Small intestine (tissue), 7 donors: ENCODE measurements at regions not wholly inside any gene's neighbourhood (a gene's known extent, or its start where the extent isn't known, plus 50 kb on each side); places are given as distances from the start of the nearest gene placed in this dataset.

Source experiments
- DNase-seq, 2 donors: peaks; one replicate each; pipeline versions ENCODE4 v3.0.0 to v3.0.0-alpha.2; 2013
- FAIRE-seq: peaks from 2 replicates; lab custom pipeline; 2012; peaks lifted over from hg19 to GRCh38; lab: Jason Lieb, UNC
- H3K27ac ChIP-seq, 3 donors: one replicate each; pipeline ENCODE4 v1.5.1; 2013; ENCODE audit warnings: low read length in 2 of 3, mild to moderate bottlenecking in 2 of 3, control low read depth in 1 of 3, inconsistent platforms in 1 of 3, low read depth in 1 of 3, moderate library complexity in 1 of 3
- H3K27me3 ChIP-seq, 3 donors: one replicate each; pipeline ENCODE4 v1.6.1; 2013; ENCODE audit warnings: low read length in 3 of 3, inconsistent platforms in 1 of 3; ENCODE audit not compliant: control insufficient read depth in 3 of 3, insufficient read depth in 3 of 3
- H3K36me3 ChIP-seq, 3 donors: one replicate each; pipeline ENCODE4 v1.6.1; 2013; ENCODE audit warnings: low read length in 3 of 3, inconsistent platforms in 1 of 3, low read depth in 1 of 3, mild to moderate bottlenecking in 1 of 3, moderate library complexity in 1 of 3; ENCODE audit not compliant: control insufficient read depth in 3 of 3, insufficient read depth in 2 of 3
- H3K4me1 ChIP-seq, 3 donors: one replicate each; pipeline ENCODE4 v1.6.1; 2013; ENCODE audit warnings: low read length in 2 of 3, inconsistent platforms in 1 of 3, low read depth in 1 of 3, mild to moderate bottlenecking in 1 of 3, moderate library complexity in 1 of 3; ENCODE audit not compliant: control insufficient read depth in 3 of 3, insufficient read depth in 2 of 3
- H3K4me3 ChIP-seq, 3 donors: one replicate each; pipeline ENCODE4 v1.5.1; 2013; ENCODE audit warnings: low read length in 3 of 3, control low read depth in 1 of 3, inconsistent platforms in 1 of 3, low read depth in 1 of 3, mild to moderate bottlenecking in 1 of 3, moderate library complexity in 1 of 3
- H3K9me3 ChIP-seq, 2 donors: one replicate each; pipeline ENCODE4 v1.6.1; 2013; ENCODE audit warnings: low read depth in 1 of 2, low read length in 1 of 2; ENCODE audit not compliant: control insufficient read depth in 2 of 2, insufficient read depth in 1 of 2
- WGBS, 3 donors: extraction: QIAGEN DNeasy Blood & Tissue Kit; methylation state at CpG; one replicate each; pipeline ENCODE4 v1.1.7; 2013; 5-methylcytosine and 5-hydroxymethylcytosine counted together
- donor health status: healthy with polysubstance abuse.
- donor health status: control.
- donor health status: control.
- donor health status: Bipolar disorder and iron deficiency.
- donor health status: healthy.

DNA sequence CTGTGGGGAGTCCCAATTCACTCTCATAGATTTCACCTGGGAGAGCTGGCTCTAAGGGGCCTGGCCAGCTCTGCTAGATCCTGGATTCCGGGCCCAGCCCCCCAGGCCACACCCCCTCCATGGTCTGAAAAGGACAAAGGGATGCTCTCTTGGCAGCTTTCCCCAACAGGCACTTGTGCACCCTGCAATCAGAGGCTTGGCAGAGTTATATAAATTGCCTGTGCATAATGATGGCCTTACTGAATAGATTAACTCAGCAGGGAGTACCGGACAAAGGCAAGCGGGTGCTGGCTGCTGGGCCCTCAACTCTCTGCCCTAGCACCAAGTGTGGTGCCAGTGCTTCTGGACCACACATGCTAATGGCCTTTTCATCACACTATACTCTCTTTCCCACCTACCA lies 461.6 kb downstream of the BUD13 start:
- H3K27ac ChIP-seq: no peak overlapping the region
- H3K36me3 ChIP-seq: no peaks in the 10 kb centered on the region
- no peak overlapping the region for H3K4me3 ChIP-seq
- H3K4me1 ChIP-seq: no peaks in the 10 kb centered on the region
- FAIRE-seq (no peak), DNase-seq (no peak)
- 57 to 75% (median 65%) methylated on average over 3 of the region's 3 CpGs for WGBS, 3 donors
- no peaks in the 10 kb centered on the region for H3K9me3 ChIP-seq
- H3K27me3 ChIP-seq: peaks cover 0 to 2% (median 0%) of the 10 kb centered on the region in 3 donors

GRCh38 chr11:116310698-116311097 lies 462.1 kb downstream of the BUD13 start:
- DNase-seq (no peak), FAIRE-seq (no peak)
- no peak overlapping the region for H3K27ac ChIP-seq
- H3K27me3 ChIP-seq: peaks cover 0 to 2% (median 0%) of the 10 kb centered on the region in 3 donors
- H3K4me1 ChIP-seq: no peaks in the 10 kb centered on the region
- H3K36me3 ChIP-seq: no peaks in the 10 kb centered on the region
- H3K9me3 ChIP-seq: no peaks in the 10 kb centered on the region
- H3K4me3 ChIP-seq: no peak overlapping the region
- 74 to 78% (median 77%) methylated on average over 6 of the region's 6 CpGs for WGBS, 3 donors

GRCh38 chr11:116310226-116310625 lies 462.6 kb downstream of the BUD13 start:
- H3K4me3 ChIP-seq: no peak overlapping the region
- WGBS, 3 donors: 64 to 88% (median 83%) methylated on average over 8 of the region's 8 CpGs

DNA sequence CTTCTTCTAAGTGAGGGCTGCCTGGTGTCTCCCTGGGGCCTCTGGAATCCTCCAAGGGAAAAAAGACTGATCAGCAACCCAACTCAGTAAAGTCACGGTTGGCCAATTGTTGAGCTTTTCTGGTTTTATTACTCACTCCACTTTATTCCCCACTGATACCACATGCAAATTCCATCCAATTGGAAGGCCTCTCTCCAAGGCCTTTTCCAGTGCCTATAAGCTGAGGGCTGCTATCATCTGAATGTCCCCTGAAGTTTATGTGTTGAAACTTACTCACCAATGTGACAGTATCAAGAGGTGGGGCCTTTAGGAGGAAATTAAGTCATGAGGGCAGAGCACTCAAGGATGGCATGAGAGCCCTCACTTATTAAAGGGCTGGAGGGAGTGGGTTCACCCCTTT lies 463.3 kb downstream of the BUD13 start:
- FAIRE-seq: no peak
- 77 to 96% (median 94%) methylated on average over 1 of the region's 1 CpG for WGBS, 3 donors
- H3K9me3 ChIP-seq: no peaks in the 10 kb centered on the region
- no peak overlapping the region for H3K4me3 ChIP-seq
- no peaks in the 10 kb centered on the region for H3K27me3 ChIP-seq
- no peak overlapping the region for H3K27ac ChIP-seq
- no peaks in the 10 kb centered on the region for H3K36me3 ChIP-seq
- DNase-seq: no peak
- H3K4me1 ChIP-seq: no peaks in the 10 kb centered on the region

More at GRCh38 chr11:116310226-116310625, 462.6 kb downstream of the BUD13 start:
- DNase-seq: no peak
- peaks cover 0 to 2% (median 0%) of the 10 kb centered on the region in 3 donors for H3K27me3 ChIP-seq
- H3K27ac ChIP-seq: no peak overlapping the region
- H3K36me3 ChIP-seq: no peaks in the 10 kb centered on the region
- H3K4me1 ChIP-seq: no peaks in the 10 kb centered on the region
- FAIRE-seq: no peak
- no peaks in the 10 kb centered on the region for H3K9me3 ChIP-seq

- Histone ChIP-seq H3K4me1 (no peaks in the 10 kb centered on the region), H3K4me3 (no peak overlapping the region), H3K27ac (no peak overlapping the region), H3K27me3 (no peaks in the 10 kb centered on the region), H3K9me3 (no peaks in the 10 kb centered on the region), H3K36me3 (no peaks in the 10 kb centered on the region)
- DNase-seq (no peak), FAIRE-seq (no peak)
- 88 to 100% (median 100%) methylated on average over 1 of the region's 1 CpG for WGBS, 3 donors
Measured at GRCh38 chr11:116302756-116303155, 470.0 kb downstream of the BUD13 start.

DNA sequence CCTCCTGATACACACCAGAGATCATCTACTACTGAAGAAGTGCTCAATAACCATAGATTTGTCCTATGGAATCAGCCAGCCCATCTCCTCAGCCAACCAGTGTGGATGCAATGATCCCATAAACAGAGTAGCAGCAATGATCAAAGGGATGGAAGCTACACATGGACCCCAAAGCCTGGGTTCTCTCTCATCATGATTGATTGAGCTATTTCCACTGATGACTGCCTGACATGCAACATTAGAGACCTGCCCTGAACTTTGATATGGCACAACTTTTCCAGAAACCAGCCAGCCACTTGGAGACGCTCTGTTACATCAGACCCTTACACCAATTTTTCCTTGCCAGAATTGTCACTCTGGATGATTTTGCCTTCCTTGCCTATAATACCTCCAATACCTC lies 471.6 kb downstream of the BUD13 start:
- H3K4me1 ChIP-seq: no peaks in the 10 kb centered on the region
- no peaks in the 10 kb centered on the region for H3K9me3 ChIP-seq
- no peak for FAIRE-seq
- no peak for DNase-seq
- no peak overlapping the region for H3K27ac ChIP-seq
- no peak overlapping the region for H3K4me3 ChIP-seq
- 92 to 100% (median 97%) methylated on average over 1 of the region's 1 CpG for WGBS, 3 donors
- H3K36me3 ChIP-seq: no peaks in the 10 kb centered on the region
- no peaks in the 10 kb centered on the region for H3K27me3 ChIP-seq

- Histone ChIP-seq H3K4me3 (no peak overlapping the region), H3K27ac (no peak overlapping the region), H3K27me3 (no peaks in the 10 kb centered on the region), H3K9me3 (no peaks in the 10 kb centered on the region), H3K4me1 (no peaks in the 10 kb centered on the region), H3K36me3 (no peaks in the 10 kb centered on the region)
- 50 to 78% (median 72%) methylated on average over 1 of the region's 1 CpG for WGBS, 3 donors
- DNase-seq (no peak), FAIRE-seq (no peak)
Measured at GRCh38 chr11:116300232-116300631, 472.6 kb downstream of the BUD13 start.

DNA sequence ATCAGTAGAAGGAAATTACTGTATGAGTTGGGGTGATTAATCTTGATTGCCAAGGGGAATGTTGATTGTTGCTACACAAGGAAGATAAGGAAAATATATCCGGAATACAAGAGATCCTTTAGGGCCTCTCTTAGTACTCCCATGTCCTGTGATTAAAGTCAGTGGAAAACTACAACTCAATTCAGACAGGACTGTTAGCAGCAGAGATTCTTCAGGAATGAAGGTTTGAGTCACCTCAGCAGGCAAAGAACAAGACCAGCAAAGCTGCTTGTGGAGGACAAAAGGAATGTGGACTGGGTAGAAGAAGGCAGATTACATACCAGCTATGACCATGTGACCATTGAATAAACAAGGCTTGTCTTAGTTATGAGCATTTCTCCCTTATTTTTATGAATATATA lies 478.2 kb downstream of the BUD13 start:
- DNase-seq (peak; percentile 48 to 55), FAIRE-seq (no peak)
- Histone ChIP-seq H3K9me3 (no peaks in the 10 kb centered on the region), H3K4me1 (no peaks in the 10 kb centered on the region), H3K4me3 (no peak overlapping the region), H3K36me3 (no peaks in the 10 kb centered on the region), H3K27me3 (no peaks in the 10 kb centered on the region), H3K27ac (no peak overlapping the region)
- 21 to 52% (median 29%) methylated on average over 1 of the region's 1 CpG for WGBS, 3 donors

DNA sequence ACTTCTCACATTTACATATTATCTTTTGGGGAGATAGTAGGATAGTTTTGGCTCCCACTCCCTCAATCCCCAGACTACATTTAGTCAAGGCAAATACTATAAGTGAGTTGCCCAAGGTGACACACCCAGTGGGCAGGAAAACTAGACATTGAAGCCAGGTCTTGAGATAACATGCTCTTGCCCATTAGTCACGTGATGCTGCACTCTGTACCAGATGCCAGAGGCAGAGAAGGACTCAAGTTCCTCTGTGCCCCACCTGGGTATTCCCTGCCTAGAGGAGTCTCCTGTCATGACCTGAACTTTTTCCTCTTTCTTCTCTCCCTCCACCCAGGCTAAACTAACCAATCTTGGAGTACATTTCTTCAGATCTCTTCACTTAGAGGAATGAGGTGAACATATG lies 484.9 kb downstream of the BUD13 start:
- no peaks in the 10 kb centered on the region for H3K36me3 ChIP-seq
- 7 to 56% (median 32%) methylated on average over 1 of the region's 1 CpG for WGBS, 3 donors
- H3K27ac ChIP-seq: no peak overlapping the region
- no peaks in the 10 kb centered on the region for H3K4me1 ChIP-seq
- no peak for FAIRE-seq
- peak in 1 of 2 donors; percentile 77 for DNase-seq
- peaks cover 0 to 5% of the 10 kb centered on the region in 2 donors for H3K9me3 ChIP-seq
- peaks cover 0 to 3% (median 3%) of the 10 kb centered on the region in 3 donors for H3K27me3 ChIP-seq
- H3K4me3 ChIP-seq: no peak overlapping the region
